NCI-H146 (cell line): ENCODE measurements at regions not wholly inside any gene's neighbourhood (a gene's known extent, or its start where the extent isn't known, plus 50 kb on each side); places are given as distances from the start of the nearest gene placed in this dataset.
"Not testable (repeated sequence)": the region's sequence is repeated elsewhere in the genome, so short reads cannot be mapped to it uniquely, and the experiment has no call there.

Experiments
- DNase-seq: peaks from one replicate; lab custom pipeline; 2025; lab: John Stamatoyannopoulos, UW

DNA sequence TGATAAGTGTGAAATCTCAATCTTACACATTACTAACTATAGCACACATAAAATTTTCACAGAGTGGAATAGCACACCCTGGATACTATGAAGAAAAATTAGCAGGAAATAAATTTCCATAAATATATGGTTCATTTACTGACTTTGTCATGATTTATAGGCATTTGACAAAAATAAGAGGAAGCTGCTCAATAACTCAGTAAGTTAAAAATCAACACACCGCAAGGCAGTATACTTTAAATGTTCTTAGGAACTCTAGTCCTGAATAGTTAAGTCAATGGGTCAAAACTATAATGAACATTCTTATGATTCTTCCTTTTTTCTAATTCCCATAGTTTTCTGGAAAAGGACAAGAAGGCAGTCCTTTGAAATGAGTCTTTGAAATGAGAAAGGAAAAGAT, 1557.8 kb upstream of the RAG2 start:
- no peak for DNase-seq

DNA sequence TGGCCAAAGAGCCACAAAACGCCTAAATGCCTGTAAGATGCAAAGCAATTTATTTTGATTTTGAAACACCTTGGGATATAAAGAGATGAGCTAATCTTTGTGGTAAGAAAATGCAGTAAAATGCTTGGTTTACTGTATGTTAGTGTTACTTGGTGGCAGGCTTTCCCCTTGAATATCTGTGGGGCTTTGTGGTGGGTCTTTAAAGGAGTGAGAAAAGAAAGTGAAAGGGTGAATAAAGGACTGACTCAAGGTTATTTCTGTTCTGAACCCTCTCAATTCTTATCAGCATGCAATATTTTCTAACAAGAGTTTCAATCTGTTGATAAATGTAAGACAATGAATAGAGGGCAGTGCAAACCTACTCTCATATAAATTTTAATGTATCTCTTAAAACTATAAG, 1555.9 kb upstream of the RAG2 start:
- no peak for DNase-seq

GRCh38 chr11:38143852-38144251, 1545.8 kb upstream of the RAG2 start:
- DNase-seq, result no peak

DNA sequence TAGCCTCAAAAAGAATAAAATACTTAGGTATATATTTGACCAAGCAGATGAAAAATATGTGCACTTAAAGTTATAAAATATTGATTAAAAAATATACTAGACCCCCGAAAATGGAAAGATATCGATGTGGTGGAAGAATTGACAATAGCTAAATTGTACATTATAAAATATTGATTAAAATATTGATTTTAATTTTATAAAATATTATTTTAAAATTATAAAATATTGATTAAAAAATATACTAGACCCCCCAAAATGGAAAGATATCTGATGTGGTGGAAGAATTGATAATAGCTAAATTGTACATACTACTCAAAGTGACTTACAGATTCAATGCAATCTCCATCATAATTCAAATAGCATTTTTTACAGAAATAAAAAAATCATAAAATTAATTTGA, 1540.9 kb upstream of the RAG2 start:
- DNase-seq, result no peak

DNA sequence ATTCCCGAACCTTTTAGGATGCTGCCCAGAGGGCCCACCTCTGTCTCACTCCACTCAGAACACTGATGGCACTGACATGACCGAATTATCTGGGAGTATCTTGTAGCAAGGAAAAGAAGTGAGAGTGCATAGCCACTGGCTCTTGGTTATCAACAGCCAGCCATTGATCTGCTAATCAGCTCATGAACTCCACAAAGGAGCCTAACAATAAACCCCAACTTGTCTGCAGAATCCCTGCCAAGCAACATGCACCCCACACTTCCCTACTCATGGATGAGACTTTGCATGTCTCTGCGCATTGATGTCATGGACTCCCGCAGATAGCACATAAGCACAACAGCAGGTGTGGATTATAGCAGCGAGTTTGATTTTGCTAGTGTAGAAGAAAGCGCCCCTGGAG, 1538.9 kb upstream of the RAG2 start:
- no peak for DNase-seq

GRCh38 chr11:38131535-38131934, 1533.5 kb upstream of the RAG2 start:
- DNase-seq, result no peak

DNA sequence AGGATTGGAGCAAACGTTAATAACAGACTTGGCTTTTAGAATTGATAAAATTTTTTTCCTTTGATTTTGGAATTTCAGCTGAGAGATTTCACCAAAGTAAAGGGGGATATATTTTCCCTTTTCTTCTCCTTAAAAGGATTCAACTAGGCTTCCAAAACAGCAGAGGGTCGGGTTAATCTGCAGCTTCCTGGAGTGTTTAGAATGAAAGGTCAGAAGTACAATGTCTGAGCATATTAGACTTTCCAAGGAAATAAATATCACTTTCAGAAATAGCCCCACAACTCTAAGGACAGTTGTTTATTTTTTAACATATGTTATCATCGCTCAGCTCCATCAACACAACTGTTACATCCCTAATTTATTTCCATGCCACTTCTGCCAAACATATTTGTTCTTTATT, 1532.9 kb upstream of the RAG2 start:
- no peak for DNase-seq

- DNase-seq, result no peak
Observed at GRCh38 chr11:38130514-38130913, 1532.5 kb upstream of the RAG2 start.

DNA sequence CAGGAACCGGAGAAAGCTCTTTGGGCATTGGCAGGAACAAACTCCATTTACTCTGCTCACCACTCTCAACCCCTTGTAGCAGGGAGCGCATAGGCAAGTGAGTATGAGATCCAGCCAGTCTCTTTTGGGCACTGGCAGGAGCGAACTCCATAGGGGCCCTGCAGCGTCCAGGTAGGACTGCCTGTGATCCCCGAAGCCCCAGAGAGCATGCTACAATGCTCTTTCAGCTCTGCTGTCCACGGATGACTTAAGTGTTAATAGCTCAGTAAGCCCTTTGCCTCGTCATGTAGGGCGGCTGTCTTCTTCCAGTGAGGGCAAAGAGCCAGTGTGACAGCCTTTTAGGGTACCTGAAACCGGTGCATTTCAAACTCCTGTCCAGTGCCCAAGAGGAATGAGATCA, 1525.6 kb upstream of the RAG2 start:
- DNase-seq, result no peak

GRCh38 chr11:38116616-38117015, 1518.6 kb upstream of the RAG2 start:
- DNase-seq, result not testable (repeated sequence)

DNA sequence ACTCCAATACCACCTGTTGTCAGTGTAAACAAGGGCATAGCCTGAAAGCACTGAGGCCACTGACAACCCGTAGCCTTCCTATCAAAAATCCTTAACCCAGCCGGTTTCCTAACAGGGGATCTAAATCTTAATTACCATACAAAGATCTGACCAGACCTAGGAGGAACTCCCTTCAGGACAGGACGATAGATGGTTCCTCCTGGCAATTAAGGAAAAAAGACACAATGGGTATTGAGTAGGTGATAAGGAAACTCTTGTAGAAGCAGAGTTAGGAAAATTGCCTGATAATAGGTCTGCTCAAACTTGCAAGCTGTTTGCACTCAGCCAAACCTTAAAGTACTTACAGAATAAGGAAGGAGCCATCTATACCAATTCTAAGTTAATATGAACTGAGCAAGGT, 1517.3 kb upstream of the RAG2 start:
- DNase-seq, result not testable (repeated sequence)

- no peak for DNase-seq
Observed at GRCh38 chr11:38100836-38101462, 1502.9 kb upstream of the RAG2 start.

GRCh38 chr11:38095268-38095667, 1497.2 kb upstream of the RAG2 start:
- no peak for DNase-seq

- DNase-seq, result no peak
Observed at GRCh38 chr11:38089726-38090125, 1491.7 kb upstream of the RAG2 start.

GRCh38 chr11:38060920-38061319, 1462.9 kb upstream of the RAG2 start:
- no peak for DNase-seq

DNA sequence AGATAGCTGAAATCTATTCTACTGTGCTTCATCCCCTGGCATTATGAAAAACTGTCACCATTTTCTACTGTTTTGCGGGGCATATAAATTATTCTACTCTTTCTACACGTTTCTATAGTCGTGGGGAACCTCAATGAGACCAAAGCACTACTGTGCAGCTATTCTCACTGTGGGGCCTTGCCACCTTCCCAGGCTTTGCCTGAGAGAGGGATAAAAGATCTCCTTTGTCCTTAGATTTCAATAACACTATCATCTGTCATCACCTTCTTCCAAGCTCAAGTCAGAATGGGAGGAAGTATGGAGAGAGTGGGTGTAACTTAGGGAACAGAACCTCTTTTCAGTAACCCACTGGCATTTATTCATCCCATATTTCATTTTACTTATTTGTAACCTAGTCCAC, 1462.1 kb upstream of the RAG2 start:
- DNase-seq, result no peak

- DNase-seq, result no peak
Observed at GRCh38 chr11:38046571-38047135, 1448.6 kb upstream of the RAG2 start.

DNA sequence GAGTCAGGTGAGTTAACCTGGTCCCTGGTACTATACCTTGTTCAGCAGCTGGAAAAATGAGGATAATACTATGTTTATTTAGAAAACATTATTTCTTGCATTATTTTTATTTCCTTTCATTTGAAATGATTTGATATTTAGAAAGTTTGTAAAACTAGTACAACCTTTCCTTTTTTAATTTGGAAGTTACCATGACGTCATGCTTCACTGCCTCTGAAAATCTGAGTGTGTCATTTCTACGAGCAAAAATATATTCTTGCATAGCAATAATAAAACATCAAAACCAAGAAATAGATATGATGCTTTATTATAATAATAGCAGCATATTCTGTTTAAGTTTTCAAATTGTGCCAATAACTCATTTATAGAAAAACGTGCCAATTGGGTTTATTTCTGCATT, 1445.0 kb upstream of the RAG2 start:
- DNase-seq, result no peak

DNA sequence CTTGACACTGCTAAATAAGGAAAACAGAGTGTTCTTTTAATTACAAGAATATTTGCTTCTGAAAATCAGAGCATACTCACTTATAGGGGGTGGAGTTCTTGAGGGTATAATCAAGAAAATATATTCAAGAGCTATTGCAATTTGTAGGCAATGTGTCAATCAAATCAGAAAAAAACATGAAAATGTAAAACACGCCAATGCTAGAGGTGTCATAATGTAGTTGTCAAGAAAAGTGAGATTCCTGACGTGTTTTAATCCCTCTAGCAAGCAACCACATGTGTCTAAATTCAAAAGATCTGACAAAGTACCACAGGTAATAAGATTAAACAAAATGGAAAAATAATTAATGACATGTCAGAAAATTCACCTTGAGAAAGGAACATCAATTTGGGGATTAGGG, 1440.7 kb upstream of the RAG2 start:
- no peak for DNase-seq

GRCh38 chr11:38019072-38019775, 1421.2 kb upstream of the RAG2 start:
- no peak for DNase-seq

DNA sequence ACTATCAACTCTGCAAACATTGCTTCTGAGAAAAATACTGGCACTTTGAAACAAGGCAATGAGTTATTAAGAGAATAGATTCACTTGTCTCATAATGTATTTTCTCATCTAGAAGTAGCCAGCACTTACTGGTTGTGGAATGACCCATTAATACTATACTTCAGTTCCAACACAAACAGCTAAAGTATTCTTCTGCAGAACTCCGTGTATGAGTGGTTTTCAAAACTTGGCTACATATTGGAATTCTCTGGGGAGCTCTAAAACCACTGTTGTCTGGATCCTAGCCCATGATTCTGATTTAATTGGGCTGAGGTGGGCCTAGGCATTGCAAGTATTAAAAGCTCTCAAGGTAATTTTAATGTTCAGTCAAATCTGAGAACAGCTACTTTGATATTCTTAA, 1416.4 kb upstream of the RAG2 start:
- no peak for DNase-seq

DNA sequence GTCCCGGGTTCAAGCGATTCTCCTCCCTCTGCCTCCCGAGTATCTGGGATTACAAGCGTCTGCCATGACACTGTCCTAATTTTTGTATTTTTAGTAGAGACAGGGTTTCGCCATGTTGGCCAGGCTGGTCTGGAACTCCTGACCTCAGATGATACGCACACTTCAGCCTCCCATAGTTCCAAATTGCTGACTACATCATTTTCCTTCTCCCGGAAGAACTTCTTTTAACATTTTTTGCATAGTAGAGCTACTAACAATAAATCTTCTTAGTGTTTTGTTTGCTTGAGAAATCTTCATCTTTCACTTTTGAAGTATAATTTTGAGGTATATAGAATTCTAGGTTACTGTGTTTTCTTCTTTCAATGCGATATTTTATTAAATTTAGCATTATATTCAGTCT, 1415.1 kb upstream of the RAG2 start:
- DNase-seq, result no peak

- no peak for DNase-seq
Observed at GRCh38 chr11:38011496-38011895, 1413.5 kb upstream of the RAG2 start.

- no peak for DNase-seq
Observed at GRCh38 chr11:38009932-38010331, 1411.9 kb upstream of the RAG2 start.
